ENCODE measurements at regions not wholly inside any gene's neighbourhood (a gene's known extent, or its start where the extent isn't known, plus 50 kb on each side); places are given as distances from the start of the nearest gene placed in this dataset.
"Not testable (repeated sequence)": the region's sequence is repeated elsewhere in the genome, so short reads cannot be mapped to it uniquely, and the experiment has no call there.

- DNase-seq, result no peak
Observed at GRCh38 chr6:23705697-23706096, 420.3 kb upstream of the NRSN1 start.

GRCh38 chr6:23712756-23713155 is 413.3 kb upstream of the NRSN1 start:
- DNase-seq, result no peak

- no peak for DNase-seq
Observed at GRCh38 chr6:23713211-23713610, 412.8 kb upstream of the NRSN1 start.

- no peak for DNase-seq
Observed at GRCh38 chr6:23728707-23729106, 397.3 kb upstream of the NRSN1 start.

- no peak for DNase-seq
Observed at GRCh38 chr6:23731609-23732008, 394.4 kb upstream of the NRSN1 start.

GRCh38 chr6:23732521-23732920 is 393.5 kb upstream of the NRSN1 start:
- no peak for DNase-seq

- DNase-seq, result no peak
Observed at GRCh38 chr6:23735151-23735550, 390.9 kb upstream of the NRSN1 start.

GRCh38 chr6:23736577-23736976 is 389.4 kb upstream of the NRSN1 start:
- DNase-seq, result no peak

- no peak for DNase-seq
Observed at GRCh38 chr6:23747239-23747638, 378.8 kb upstream of the NRSN1 start.

GRCh38 chr6:23752414-23752813 is 373.6 kb upstream of the NRSN1 start:
- DNase-seq, result no peak

GRCh38 chr6:23754197-23754596 is 371.8 kb upstream of the NRSN1 start:
- no peak for DNase-seq

- DNase-seq, result no peak
Observed at GRCh38 chr6:23775127-23775526, 350.9 kb upstream of the NRSN1 start.

- no peak for DNase-seq
Observed at GRCh38 chr6:23783901-23784300, 342.1 kb upstream of the NRSN1 start.

GRCh38 chr6:23784301-23784919 is 341.6 kb upstream of the NRSN1 start:
- DNase-seq, result peak; percentile 33

- DNase-seq, result peak; percentile 45
Observed at GRCh38 chr6:23790756-23791155, 335.3 kb upstream of the NRSN1 start.

- no peak for DNase-seq
Observed at GRCh38 chr6:23797041-23797440, 329.0 kb upstream of the NRSN1 start.

- not testable (repeated sequence) for DNase-seq
Observed at GRCh38 chr6:23804289-23804688, 321.7 kb upstream of the NRSN1 start.

- not testable (repeated sequence) for DNase-seq
Observed at GRCh38 chr6:23821141-23821540, 304.9 kb upstream of the NRSN1 start.

- no peak for DNase-seq
Observed at GRCh38 chr6:23823421-23823820, 302.6 kb upstream of the NRSN1 start.

- DNase-seq, result no peak
Observed at GRCh38 chr6:23826572-23826971, 299.4 kb upstream of the NRSN1 start.

GRCh38 chr6:23828861-23829260 is 297.2 kb upstream of the NRSN1 start:
- DNase-seq, result no peak

- DNase-seq, result no peak
Observed at GRCh38 chr6:23841116-23841515, 284.9 kb upstream of the NRSN1 start.

GRCh38 chr6:23842760-23843159 is 283.3 kb upstream of the NRSN1 start:
- no peak for DNase-seq

GRCh38 chr6:23851522-23851921 is 274.5 kb upstream of the NRSN1 start:
- DNase-seq, result no peak

- not testable (repeated sequence) for DNase-seq
Observed at GRCh38 chr6:23853566-23854133, 272.4 kb upstream of the NRSN1 start.

All from NCI-H2171 (cell line).